GM11168 (cell line): ENCODE measurements at regions not wholly inside any gene's neighbourhood (a gene's known extent, or its start where the extent isn't known, plus 50 kb on each side); places are given as distances from the start of the nearest gene placed in this dataset.
"Not testable (repeated sequence)": the region's sequence is repeated elsewhere in the genome, so short reads cannot be mapped to it uniquely, and the experiment has no call there.

ENCODE experiments used
- in situ Hi-C: fragments of 300-500 bp; cut with MboI; formaldehyde crosslinking; loops from one replicate; pipeline ENCODE4 v1.12.0; 2022; ENCODE audit warnings: low sequenced_read_pairs; ENCODE audit not compliant: unreplicated experiment

GRCh38 chr14:76697246-76697905 is 63.9 kb upstream of the VASH1 start:
- in situ Hi-C loops, result no loop called here

GRCh38 chr14:76698191-76698590 is 63.1 kb upstream of the VASH1 start:
- in situ Hi-C loops, result no loop called here

- in situ Hi-C loops, result no loop called here
Measured at GRCh38 chr14:76698631-76699030, 62.6 kb upstream of the VASH1 start.

- in situ Hi-C loops, result no loop called here
Measured at GRCh38 chr14:76699209-76699938, 61.9 kb upstream of the VASH1 start.

- in situ Hi-C loops, result no loop called here
Measured at GRCh38 chr14:76699939-76700590, 61.2 kb upstream of the VASH1 start.

GRCh38 chr14:76701436-76701835 is 59.8 kb upstream of the VASH1 start:
- in situ Hi-C loops, result no loop called here

GRCh38 chr14:76701981-76702380 is 59.3 kb upstream of the VASH1 start:
- in situ Hi-C loops, result no loop called here

- in situ Hi-C loops, result no loop called here
Measured at GRCh38 chr14:76705214-76705613, 56.1 kb upstream of the VASH1 start.

- in situ Hi-C loops, result not testable (repeated sequence)
Measured at GRCh38 chr14:76706207-76706606, 55.1 kb upstream of the VASH1 start.

- in situ Hi-C loops, result no loop called here
Measured at GRCh38 chr14:76706811-76707210, 54.5 kb upstream of the VASH1 start.

GRCh38 chr14:76708028-76708427 is 53.2 kb upstream of the VASH1 start:
- in situ Hi-C loops, result no loop called here

GRCh38 chr14:76708771-76709170 is 52.5 kb upstream of the VASH1 start:
- in situ Hi-C loops, result no loop called here

- in situ Hi-C loops, result loop anchor here (5.0 kb wide), 1 partner anchor 67 kb away; no protein-coding TSS in a partner anchor
Measured at GRCh38 chr14:76710056-76711010, 50.9 kb upstream of the VASH1 start.
